ENCODE measurements at regions not wholly inside any gene's neighbourhood (a gene's known extent, or its start where the extent isn't known, plus 50 kb on each side); places are given as distances from the start of the nearest gene placed in this dataset.

DNA sequence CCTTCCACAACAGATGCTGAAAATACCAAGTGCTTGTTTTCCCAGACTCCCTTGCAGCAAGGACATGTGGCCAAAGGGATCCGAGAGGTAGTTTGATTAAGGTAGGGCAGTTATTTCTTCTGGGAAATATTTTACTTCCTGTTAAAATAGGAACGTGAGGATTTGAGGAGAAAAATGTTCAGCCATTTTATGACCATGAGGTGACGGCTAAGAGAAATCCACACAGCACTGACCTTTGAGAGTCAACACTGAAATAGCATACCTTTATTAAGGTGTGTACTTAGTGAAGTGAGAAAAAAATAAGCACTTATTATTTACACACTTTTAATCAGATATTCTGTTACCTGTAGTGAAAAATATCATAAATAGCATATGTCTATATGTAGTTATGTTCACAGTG is 133.9 kb downstream of the PPP1R3A start:
- H3K4me3 Mint-ChIP-seq (ENCODE audit: unreplicated experiment) = no peak overlapping the region
- no peaks in the 10 kb centered on the region for H3K36me3 Mint-ChIP-seq (ENCODE audit: insufficient read depth, unreplicated experiment)
- TF ChIP-seq, protein P1, sequence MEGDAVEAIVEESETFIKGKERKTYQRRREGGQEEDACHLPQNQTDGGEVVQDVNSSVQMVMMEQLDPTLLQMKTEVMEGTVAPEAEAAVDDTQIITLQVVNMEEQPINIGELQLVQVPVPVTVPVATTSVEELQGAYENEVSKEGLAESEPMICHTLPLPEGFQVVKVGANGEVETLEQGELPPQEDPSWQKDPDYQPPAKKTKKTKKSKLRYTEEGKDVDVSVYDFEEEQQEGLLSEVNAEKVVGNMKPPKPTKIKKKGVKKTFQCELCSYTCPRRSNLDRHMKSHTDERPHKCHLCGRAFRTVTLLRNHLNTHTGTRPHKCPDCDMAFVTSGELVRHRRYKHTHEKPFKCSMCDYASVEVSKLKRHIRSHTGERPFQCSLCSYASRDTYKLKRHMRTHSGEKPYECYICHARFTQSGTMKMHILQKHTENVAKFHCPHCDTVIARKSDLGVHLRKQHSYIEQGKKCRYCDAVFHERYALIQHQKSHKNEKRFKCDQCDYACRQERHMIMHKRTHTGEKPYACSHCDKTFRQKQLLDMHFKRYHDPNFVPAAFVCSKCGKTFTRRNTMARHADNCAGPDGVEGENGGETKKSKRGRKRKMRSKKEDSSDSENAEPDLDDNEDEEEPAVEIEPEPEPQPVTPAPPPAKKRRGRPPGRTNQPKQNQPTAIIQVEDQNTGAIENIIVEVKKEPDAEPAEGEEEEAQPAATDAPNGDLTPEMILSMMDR (IDR thresholded peaks at IDR 0.05; ENCODE audit: unreplicated experiment) = no peak
- BruUV-seq (replicated peaks) = no TSS peak
- POLR2A ChIA-PET = no interaction called here
- H3K27ac Mint-ChIP-seq (ENCODE audit: low read depth, unreplicated experiment) = no peak overlapping the region
- no peaks in the 10 kb centered on the region for H3K9me3 Mint-ChIP-seq (ENCODE audit: unreplicated experiment)
- intact Hi-C loops (cut with micrococcal nuclease) = no loop called here
- no peak for DNase-seq (ENCODE audit: unreplicated experiment)
- H3K27me3 Mint-ChIP-seq (ENCODE audit: insufficient read depth, unreplicated experiment) = peaks cover 71% of the 10 kb centered on the region
- H3K4me1 Mint-ChIP-seq (ENCODE audit: insufficient read depth, unreplicated experiment) = no peaks in the 10 kb centered on the region
- CTCF ChIA-PET = no interaction called here

DNA sequence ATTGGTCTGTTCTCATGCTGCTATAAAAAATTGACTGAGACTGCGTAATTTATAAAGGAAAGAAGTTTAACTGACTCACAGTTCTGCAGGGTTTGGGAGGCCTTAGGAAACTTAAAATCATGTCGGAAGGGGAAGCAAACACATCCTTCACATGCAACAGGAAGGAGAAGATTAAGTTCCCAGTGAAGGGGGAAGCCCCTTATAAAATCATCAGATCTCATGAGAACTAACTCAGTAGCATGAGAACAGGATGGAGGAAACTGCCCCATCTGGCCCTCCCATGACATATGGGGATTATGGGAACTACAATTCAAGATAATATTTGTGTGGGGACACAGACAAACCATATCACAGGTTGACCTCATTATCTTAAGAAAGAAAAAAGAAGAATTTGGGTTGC is 134.5 kb downstream of the PPP1R3A start:
- H3K36me3 Mint-ChIP-seq (ENCODE audit: insufficient read depth, unreplicated experiment) = no peaks in the 10 kb centered on the region
- H3K4me3 Mint-ChIP-seq (ENCODE audit: unreplicated experiment) = no peak overlapping the region
- H3K4me1 Mint-ChIP-seq (ENCODE audit: insufficient read depth, unreplicated experiment) = no peaks in the 10 kb centered on the region
- H3K9me3 Mint-ChIP-seq (ENCODE audit: unreplicated experiment) = no peaks in the 10 kb centered on the region
- BruUV-seq (replicated peaks) = no TSS peak
- peaks cover 66% of the 10 kb centered on the region for H3K27me3 Mint-ChIP-seq (ENCODE audit: insufficient read depth, unreplicated experiment)
- TF ChIP-seq, protein P1 (IDR thresholded peaks at IDR 0.05; ENCODE audit: unreplicated experiment) = no peak
- intact Hi-C loops (cut with micrococcal nuclease) = no loop called here
- ChIA-PET POLR2A (no interaction called here), CTCF (no interaction called here)
- DNase-seq (ENCODE audit: unreplicated experiment) = no peak
- H3K27ac Mint-ChIP-seq (ENCODE audit: low read depth, unreplicated experiment) = no peak overlapping the region

DNA sequence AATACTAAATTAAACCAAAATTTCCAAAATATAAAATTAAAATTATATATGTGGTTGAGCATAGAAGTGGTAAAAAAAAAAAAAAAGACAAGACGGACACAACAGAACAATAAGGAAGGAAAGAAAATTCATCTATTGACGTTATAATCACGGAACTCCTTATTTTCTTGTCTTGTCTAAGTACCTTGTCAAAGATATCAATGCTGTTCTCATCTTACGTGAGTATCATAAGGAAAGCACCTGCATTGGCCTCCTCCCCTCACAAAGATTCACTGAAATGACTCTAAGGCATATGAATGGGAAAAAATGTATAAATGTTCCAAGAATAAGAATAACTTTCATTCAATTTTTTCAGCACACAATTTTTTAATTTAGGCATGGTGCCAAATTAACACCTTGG is 135.4 kb downstream of the PPP1R3A start:
- no peak overlapping the region for H3K4me3 Mint-ChIP-seq (ENCODE audit: unreplicated experiment)
- ChIA-PET CTCF (no interaction called here), POLR2A (no interaction called here)
- H3K4me1 Mint-ChIP-seq (ENCODE audit: insufficient read depth, unreplicated experiment) = no peaks in the 10 kb centered on the region
- no peak for DNase-seq (ENCODE audit: unreplicated experiment)
- no peak overlapping the region for H3K27ac Mint-ChIP-seq (ENCODE audit: low read depth, unreplicated experiment)
- no peaks in the 10 kb centered on the region for H3K9me3 Mint-ChIP-seq (ENCODE audit: unreplicated experiment)
- intact Hi-C loops (cut with micrococcal nuclease) = no loop called here
- TF ChIP-seq, protein P1 (IDR thresholded peaks at IDR 0.05; ENCODE audit: unreplicated experiment) = no peak
- no TSS peak for BruUV-seq (replicated peaks)
- H3K36me3 Mint-ChIP-seq (ENCODE audit: insufficient read depth, unreplicated experiment) = no peaks in the 10 kb centered on the region
- peaks cover 58% of the 10 kb centered on the region for H3K27me3 Mint-ChIP-seq (ENCODE audit: insufficient read depth, unreplicated experiment)

DNA sequence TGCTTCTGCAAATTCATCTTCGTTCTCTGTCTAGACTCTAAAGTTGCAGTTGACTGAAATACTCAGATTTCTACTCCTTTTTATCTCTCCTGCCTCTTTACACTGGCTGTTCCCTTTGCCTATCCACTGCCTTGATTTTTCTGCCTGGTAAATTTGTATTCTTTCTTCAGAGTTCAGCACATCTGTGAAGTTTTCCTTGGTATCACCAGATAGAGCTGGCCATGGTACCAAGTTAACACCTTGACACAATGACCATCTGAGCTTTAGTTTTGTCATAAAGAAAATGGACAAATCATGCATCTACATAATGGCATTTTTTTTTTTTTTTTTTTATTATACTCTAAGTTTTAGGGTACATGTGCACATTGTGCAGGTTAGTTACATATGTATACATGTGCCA is 143.0 kb downstream of the PPP1R3A start:
- TF ChIP-seq, protein P1 (IDR thresholded peaks at IDR 0.05; ENCODE audit: unreplicated experiment) = no peak
- Mint-ChIP-seq H3K27ac (ENCODE audit: low read depth, unreplicated experiment) (no peak overlapping the region), H3K9me3 (ENCODE audit: unreplicated experiment) (no peaks in the 10 kb centered on the region), H3K4me3 (ENCODE audit: unreplicated experiment) (no peak overlapping the region), H3K27me3 (ENCODE audit: insufficient read depth, unreplicated experiment) (peaks cover 33% of the 10 kb centered on the region), H3K36me3 (ENCODE audit: insufficient read depth, unreplicated experiment) (no peaks in the 10 kb centered on the region), H3K4me1 (ENCODE audit: insufficient read depth, unreplicated experiment) (no peaks in the 10 kb centered on the region)
- CTCF ChIA-PET = no interaction called here
- POLR2A ChIA-PET = no interaction called here
- intact Hi-C loops (cut with micrococcal nuclease) = no loop called here
- no TSS peak for BruUV-seq (replicated peaks)
- DNase-seq (ENCODE audit: unreplicated experiment) = no peak
